ENCODE measurements at regions not wholly inside any gene's neighbourhood (a gene's known extent, or its start where the extent isn't known, plus 50 kb on each side); places are given as distances from the start of the nearest gene placed in this dataset.
"Not testable (repeated sequence)": the region's sequence is repeated elsewhere in the genome, so short reads cannot be mapped to it uniquely, and the experiment has no call there.

- not testable (repeated sequence) for DNase-seq (ENCODE audit: low read depth in 2 of 2); H3K4me3 ChIP-seq (replicated peaks in 1 of 2; ENCODE audit: low read depth in 2 of 2, low read length in 2 of 2)
Observed at GRCh38 chr16:16448423-16448822, 69.5 kb downstream of the NPIPA7 start.

- not testable (repeated sequence) for H3K4me3 ChIP-seq (replicated peaks in 1 of 2; ENCODE audit: low read depth in 2 of 2, low read length in 2 of 2); DNase-seq (ENCODE audit: low read depth in 2 of 2)
Observed at GRCh38 chr16:16449712-16450237, 70.8 kb downstream of the NPIPA7 start.

- H3K4me3 ChIP-seq (replicated peaks in 1 of 2; ENCODE audit: low read depth in 2 of 2, low read length in 2 of 2); DNase-seq (ENCODE audit: low read depth in 2 of 2): not testable (repeated sequence)
Observed at GRCh38 chr16:16451721-16452410, 72.9 kb downstream of the NPIPA7 start.

- not testable (repeated sequence) for H3K4me3 ChIP-seq (replicated peaks in 1 of 2; ENCODE audit: low read depth in 2 of 2, low read length in 2 of 2); DNase-seq (ENCODE audit: low read depth in 2 of 2)
Observed at GRCh38 chr16:16458579-16458978, 79.6 kb downstream of the NPIPA7 start.

- not testable (repeated sequence) for DNase-seq (ENCODE audit: low read depth in 2 of 2); H3K4me3 ChIP-seq (replicated peaks in 1 of 2; ENCODE audit: low read depth in 2 of 2, low read length in 2 of 2)
Observed at GRCh38 chr16:16463792-16464191, 84.9 kb downstream of the NPIPA7 start.

- not testable (repeated sequence) for H3K4me3 ChIP-seq (replicated peaks in 1 of 2; ENCODE audit: low read depth in 2 of 2, low read length in 2 of 2); DNase-seq (ENCODE audit: low read depth in 2 of 2)
Observed at GRCh38 chr16:16488919-16489318, 110.0 kb downstream of the NPIPA7 start.

GRCh38 chr16:16489466-16489865 is 110.5 kb downstream of the NPIPA7 start:
- DNase-seq (ENCODE audit: low read depth in 2 of 2); H3K4me3 ChIP-seq (replicated peaks in 1 of 2; ENCODE audit: low read depth in 2 of 2, low read length in 2 of 2): not testable (repeated sequence)

- H3K4me3 ChIP-seq (replicated peaks in 1 of 2; ENCODE audit: low read depth in 2 of 2, low read length in 2 of 2); DNase-seq (ENCODE audit: low read depth in 2 of 2): not testable (repeated sequence)
Observed at GRCh38 chr16:16494114-16494513, 115.2 kb downstream of the NPIPA7 start.

- not testable (repeated sequence) for DNase-seq (ENCODE audit: low read depth in 2 of 2); H3K4me3 ChIP-seq (replicated peaks in 1 of 2; ENCODE audit: low read depth in 2 of 2, low read length in 2 of 2)
Observed at GRCh38 chr16:16494998-16495397, 116.1 kb downstream of the NPIPA7 start.

GRCh38 chr16:16499875-16500274 is 120.9 kb downstream of the NPIPA7 start:
- H3K4me3 ChIP-seq (replicated peaks in 1 of 2; ENCODE audit: low read depth in 2 of 2, low read length in 2 of 2); DNase-seq (ENCODE audit: low read depth in 2 of 2): not testable (repeated sequence)

- H3K4me3 ChIP-seq (replicated peaks in 1 of 2; ENCODE audit: low read depth in 2 of 2, low read length in 2 of 2); DNase-seq (ENCODE audit: low read depth in 2 of 2): not testable (repeated sequence)
Observed at GRCh38 chr16:16507041-16507440, 128.1 kb downstream of the NPIPA7 start.

- not testable (repeated sequence) for DNase-seq (ENCODE audit: low read depth in 2 of 2)
Observed at GRCh38 chr16:16508344-16508743, 129.4 kb downstream of the NPIPA7 start.

GRCh38 chr16:16519395-16519794 is 140.5 kb downstream of the NPIPA7 start:
- DNase-seq (ENCODE audit: low read depth in 2 of 2); H3K4me3 ChIP-seq (replicated peaks in 1 of 2; ENCODE audit: low read depth in 2 of 2, low read length in 2 of 2): not testable (repeated sequence)

More at GRCh38 chr16:16508344-16508743, 129.4 kb downstream of the NPIPA7 start:
- not testable (repeated sequence) for H3K4me3 ChIP-seq (replicated peaks in 1 of 2; ENCODE audit: low read depth in 2 of 2, low read length in 2 of 2)

- not testable (repeated sequence) for H3K4me3 ChIP-seq (replicated peaks in 1 of 2; ENCODE audit: low read depth in 2 of 2, low read length in 2 of 2); DNase-seq (ENCODE audit: low read depth in 2 of 2)
Observed at GRCh38 chr16:16521239-16522002, 142.5 kb downstream of the NPIPA7 start.

GRCh38 chr16:16526998-16527397 is 148.1 kb downstream of the NPIPA7 start:
- not testable (repeated sequence) for H3K4me3 ChIP-seq (replicated peaks in 1 of 2; ENCODE audit: low read depth in 2 of 2, low read length in 2 of 2); DNase-seq (ENCODE audit: low read depth in 2 of 2)

GRCh38 chr16:16530744-16531143 is 151.8 kb downstream of the NPIPA7 start:
- DNase-seq (ENCODE audit: low read depth in 2 of 2); H3K4me3 ChIP-seq (replicated peaks in 1 of 2; ENCODE audit: low read depth in 2 of 2, low read length in 2 of 2): not testable (repeated sequence)

- not testable (repeated sequence) for DNase-seq (ENCODE audit: low read depth in 2 of 2); H3K4me3 ChIP-seq (replicated peaks in 1 of 2; ENCODE audit: low read depth in 2 of 2, low read length in 2 of 2)
Observed at GRCh38 chr16:16535565-16535964, 156.6 kb downstream of the NPIPA7 start.

- H3K4me3 ChIP-seq (replicated peaks in 1 of 2; ENCODE audit: low read depth in 2 of 2, low read length in 2 of 2); DNase-seq (ENCODE audit: low read depth in 2 of 2): not testable (repeated sequence)
Observed at GRCh38 chr16:16536151-16536550, 157.2 kb downstream of the NPIPA7 start.

GRCh38 chr16:16549710-16550109 is 170.8 kb downstream of the NPIPA7 start:
- H3K4me3 ChIP-seq (replicated peaks in 1 of 2; ENCODE audit: low read depth in 2 of 2, low read length in 2 of 2); DNase-seq (ENCODE audit: low read depth in 2 of 2): not testable (repeated sequence)
